IPS DF 6.9 (cell line): ENCODE measurements at regions not wholly inside any gene's neighbourhood (a gene's known extent, or its start where the extent isn't known, plus 50 kb on each side); places are given as distances from the start of the nearest gene placed in this dataset.

Source experiments
- DNase-seq: peaks from one replicate; pipeline ENCODE4 v3.0.0-alpha.2; 2013; ENCODE audit warnings: low read depth, low spot score
- H3K27ac ChIP-seq: one replicate; pipeline ENCODE4 v1.5.1; 2013; ENCODE audit warnings: low read length, control low read depth
- H3K27me3 ChIP-seq: 2 replicates; pipeline ENCODE4 v1.6.1; 2013; ENCODE audit warnings: mild to moderate bottlenecking, low read length; ENCODE audit not compliant: control insufficient read depth, insufficient read depth
- H3K36me3 ChIP-seq: 2 replicates; pipeline ENCODE4 v1.6.1; 2013; ENCODE audit warnings: low read length; ENCODE audit not compliant: control insufficient read depth, insufficient read depth
- H3K4me1 ChIP-seq: 2 replicates; pipeline ENCODE4 v1.6.1; 2013; ENCODE audit warnings: low read length; ENCODE audit not compliant: control insufficient read depth, insufficient read depth
- H3K4me3 ChIP-seq: 2 replicates; pipeline ENCODE4 v1.5.1; 2013; ENCODE audit warnings: mild to moderate bottlenecking, low read length
- H3K9me3 ChIP-seq: 2 replicates; pipeline ENCODE4 v1.6.1; 2013; ENCODE audit warnings: low read length, inconsistent platforms; ENCODE audit not compliant: control insufficient read depth, insufficient read depth
- WGBS: extraction: QIAGEN DNeasy Blood & Tissue Kit; methylation state at CpG from one replicate; pipeline ENCODE4 v1.1.7; 2013; ENCODE audit warnings: mixed read lengths, missing lambda C conversion rate; ENCODE audit not compliant: insufficient read length, insufficient coverage; 5-methylcytosine and 5-hydroxymethylcytosine counted together

DNA sequence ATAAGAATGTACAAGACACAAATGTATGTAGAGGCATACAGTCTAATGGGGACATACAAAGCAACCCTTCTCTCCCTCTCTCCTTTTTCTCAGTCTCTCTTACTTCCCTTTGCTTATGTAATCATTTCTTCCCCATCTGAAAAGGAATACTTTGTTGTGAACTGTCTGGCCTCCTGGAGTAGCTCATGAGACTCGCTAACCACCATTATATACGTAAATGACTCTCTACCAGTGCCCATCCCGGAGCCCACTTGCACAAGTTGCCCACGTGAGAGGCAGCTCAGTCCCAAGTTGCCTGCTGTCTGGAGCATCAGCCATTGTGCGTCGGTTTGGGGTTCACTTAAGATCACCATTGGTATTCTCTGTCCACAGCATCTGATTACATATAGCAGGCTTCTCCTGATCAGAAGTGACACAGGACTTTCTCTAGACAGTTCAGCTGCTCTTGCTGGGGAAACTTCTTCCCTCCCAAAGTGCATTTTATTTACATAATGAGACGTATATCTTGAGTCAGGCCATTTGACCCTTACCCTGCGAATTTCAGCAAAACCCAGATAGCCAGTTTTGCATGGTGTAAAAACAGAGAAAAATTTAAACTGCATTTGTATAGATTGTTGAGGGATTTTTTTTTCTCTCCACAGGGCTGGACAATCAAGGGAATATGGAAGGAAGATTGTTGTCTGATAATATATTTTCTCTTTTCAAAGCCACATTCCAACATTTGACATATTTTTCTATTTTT is 220.7 kb upstream of the EGLN3 start:
- H3K9me3 ChIP-seq: no peaks in the 10 kb centered on the region
- DNase-seq: no peak
- WGBS: no CpG with 5 or more reads among the region's 8 CpGs
- H3K27me3 ChIP-seq: no peaks in the 10 kb centered on the region
- no peak overlapping the region for H3K4me3 ChIP-seq
- H3K36me3 ChIP-seq: no peaks in the 10 kb centered on the region
- no peaks in the 10 kb centered on the region for H3K4me1 ChIP-seq
- H3K27ac ChIP-seq: no peak overlapping the region

DNA sequence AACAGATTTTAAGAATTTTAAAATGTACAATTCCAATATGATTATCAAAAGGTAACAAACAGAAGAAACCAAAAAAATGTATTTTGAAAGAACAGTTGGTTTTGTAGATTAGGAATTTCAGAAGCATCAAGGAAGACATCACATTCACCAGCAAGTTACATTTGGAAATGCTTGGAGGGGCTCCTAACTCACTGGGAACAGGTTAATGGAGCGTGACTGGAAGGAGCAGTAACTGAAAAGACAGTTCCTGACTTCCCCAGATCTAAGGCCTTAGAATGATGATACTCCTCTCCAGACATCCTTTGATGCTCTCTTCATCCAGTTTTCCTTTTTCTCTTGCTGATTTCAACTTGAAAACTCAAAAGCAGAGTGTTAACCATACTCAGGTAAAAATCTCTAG is 220.0 kb upstream of the EGLN3 start:
- DNase-seq: no peak
- H3K4me1 ChIP-seq: no peaks in the 10 kb centered on the region
- H3K36me3 ChIP-seq: no peaks in the 10 kb centered on the region
- no CpG with 5 or more reads among the region's 1 CpG for WGBS
- H3K27ac ChIP-seq: no peak overlapping the region
- H3K9me3 ChIP-seq: no peaks in the 10 kb centered on the region
- no peak overlapping the region for H3K4me3 ChIP-seq
- no peaks in the 10 kb centered on the region for H3K27me3 ChIP-seq

DNA sequence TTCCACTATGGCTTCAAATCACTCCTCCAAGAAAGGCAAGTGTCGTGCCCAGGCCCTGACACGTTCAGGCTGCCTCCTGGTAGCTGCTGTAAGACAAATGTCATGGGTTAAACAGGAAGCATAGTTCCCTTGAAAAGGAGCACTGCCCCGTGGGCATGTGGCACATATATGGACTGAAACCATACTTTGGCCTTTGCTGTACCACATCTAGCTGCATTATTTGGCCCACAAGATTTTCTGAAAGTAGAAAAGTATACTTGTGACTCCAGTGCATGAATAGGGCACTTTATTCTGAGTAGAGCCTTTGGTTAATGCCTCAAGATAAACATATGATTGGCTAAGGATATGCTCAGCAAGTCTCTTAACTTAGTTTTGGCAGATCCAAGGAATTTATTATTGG is 218.7 kb upstream of the EGLN3 start:
- Histone ChIP-seq H3K27ac (no peak overlapping the region), H3K4me3 (no peak overlapping the region), H3K36me3 (no peaks in the 10 kb centered on the region), H3K9me3 (no peaks in the 10 kb centered on the region), H3K4me1 (no peaks in the 10 kb centered on the region), H3K27me3 (no peaks in the 10 kb centered on the region)
- DNase-seq: no peak
- no CpG with 5 or more reads among the region's 3 CpGs for WGBS

- Histone ChIP-seq H3K27ac (no peak overlapping the region), H3K4me3 (no peak overlapping the region), H3K27me3 (no peaks in the 10 kb centered on the region), H3K4me1 (no peaks in the 10 kb centered on the region), H3K36me3 (no peaks in the 10 kb centered on the region), H3K9me3 (no peaks in the 10 kb centered on the region)
- no CpG with 5 or more reads among the region's 8 CpGs for WGBS
- DNase-seq: no peak
Observed at GRCh38 chr14:34168656-34169055, 217.8 kb upstream of the EGLN3 start.

DNA sequence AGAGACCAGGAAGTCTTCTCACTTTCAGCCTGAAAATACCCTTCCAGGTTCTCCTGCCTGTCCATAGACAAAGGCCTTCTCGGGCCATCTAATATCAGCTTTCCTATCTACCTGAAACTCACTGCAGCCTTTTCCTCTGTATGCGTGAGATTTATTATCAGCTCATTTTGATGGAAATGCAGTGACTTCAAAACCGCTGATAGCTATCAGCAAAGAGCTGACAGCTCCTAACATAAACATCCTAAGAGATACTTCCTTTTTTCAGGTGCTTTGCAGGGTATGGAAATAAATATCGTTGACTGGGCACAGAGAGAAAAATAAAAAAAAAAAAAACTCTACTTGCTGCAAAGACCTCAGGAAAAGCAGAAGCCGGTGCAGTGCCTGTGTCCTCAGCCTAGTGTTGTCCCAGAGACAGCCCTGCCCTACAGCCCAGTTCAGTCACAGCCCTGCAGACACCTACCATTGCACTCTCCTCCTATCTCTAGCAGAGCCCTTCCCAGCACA is 215.0 kb upstream of the EGLN3 start:
- Histone ChIP-seq H3K9me3 (no peaks in the 10 kb centered on the region), H3K4me3 (no peak overlapping the region), H3K27me3 (no peaks in the 10 kb centered on the region), H3K4me1 (no peaks in the 10 kb centered on the region), H3K36me3 (no peaks in the 10 kb centered on the region), H3K27ac (no peak overlapping the region)
- WGBS: no CpG with 5 or more reads among the region's 5 CpGs
- DNase-seq: no peak

- Histone ChIP-seq H3K4me1 (no peaks in the 10 kb centered on the region), H3K4me3 (no peak overlapping the region), H3K27ac (no peak overlapping the region), H3K27me3 (no peaks in the 10 kb centered on the region), H3K36me3 (no peaks in the 10 kb centered on the region), H3K9me3 (no peaks in the 10 kb centered on the region)
- no CpG with 5 or more reads among the region's 6 CpGs for WGBS
- DNase-seq: no peak
Observed at GRCh38 chr14:34164162-34164864, 213.4 kb upstream of the EGLN3 start.

DNA sequence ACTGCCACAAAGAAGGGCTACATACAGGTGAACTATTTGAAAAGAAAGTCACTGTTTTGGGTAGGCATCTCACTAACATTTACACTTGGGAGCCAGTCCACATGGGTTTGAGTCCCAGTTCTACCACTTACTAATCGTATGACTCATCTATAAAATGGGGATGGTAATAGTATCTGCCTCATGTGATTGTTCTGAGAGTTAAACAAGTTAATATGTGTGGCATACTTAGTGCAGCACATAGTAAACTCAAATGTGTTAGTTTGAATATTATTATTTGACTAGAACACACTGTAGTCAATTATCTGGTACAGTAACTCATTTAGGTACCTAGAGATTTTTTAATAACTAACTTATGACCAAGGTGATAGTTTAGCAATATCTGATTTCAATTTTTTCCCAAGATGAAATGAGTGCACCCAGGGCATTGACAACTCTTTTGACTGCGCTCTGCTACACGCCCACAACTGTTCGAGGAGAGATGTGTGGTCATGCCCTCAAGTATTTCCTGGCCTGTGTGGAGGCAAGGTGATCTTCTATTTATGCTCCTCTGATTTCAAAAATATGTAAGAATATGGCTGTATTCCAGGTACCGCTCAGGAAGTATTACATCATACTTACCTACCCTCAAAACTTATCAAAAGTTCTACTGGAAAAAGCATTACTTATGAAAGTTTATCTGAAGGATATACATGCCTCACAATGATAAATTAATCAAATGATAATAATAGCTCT is 210.6 kb upstream of the EGLN3 start:
- WGBS: no CpG with 5 or more reads among the region's 5 CpGs

GRCh38 chr14:34160619-34161018 is 209.7 kb upstream of the EGLN3 start:
- WGBS: no CpG with 5 or more reads among the region's 2 CpGs

More for the DNA sequence above, 210.6 kb upstream of the EGLN3 start:
- Histone ChIP-seq H3K4me3 (no peak overlapping the region), H3K36me3 (no peaks in the 10 kb centered on the region), H3K27ac (no peak overlapping the region), H3K27me3 (no peaks in the 10 kb centered on the region), H3K9me3 (no peaks in the 10 kb centered on the region), H3K4me1 (no peaks in the 10 kb centered on the region)
- no peak for DNase-seq

DNA sequence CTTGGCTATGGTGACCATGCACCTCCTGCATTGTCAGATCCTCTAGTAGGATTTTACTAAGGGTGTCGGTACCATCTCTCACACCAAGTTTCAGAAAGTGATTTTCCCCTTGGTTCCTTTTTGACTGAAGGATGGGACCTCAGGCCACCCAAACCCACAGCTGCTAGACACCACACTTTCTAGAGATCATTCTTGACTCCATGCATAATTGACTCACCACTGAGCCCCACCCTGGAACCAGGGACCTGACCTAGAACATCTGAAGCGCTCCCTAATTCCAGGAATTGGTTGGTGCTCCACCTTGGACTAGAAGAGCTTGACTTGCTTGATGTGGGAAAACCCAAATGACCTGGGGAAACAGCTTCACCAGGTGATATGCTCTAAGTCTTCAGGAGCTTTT is 206.8 kb upstream of the EGLN3 start:
- no peak overlapping the region for H3K4me3 ChIP-seq
- no peaks in the 10 kb centered on the region for H3K27me3 ChIP-seq
- WGBS: no CpG with 5 or more reads among the region's 2 CpGs
- no peaks in the 10 kb centered on the region for H3K4me1 ChIP-seq
- H3K27ac ChIP-seq: no peak overlapping the region
- H3K9me3 ChIP-seq: no peaks in the 10 kb centered on the region
- H3K36me3 ChIP-seq: no peaks in the 10 kb centered on the region
- no peak for DNase-seq

More at GRCh38 chr14:34160619-34161018, 209.7 kb upstream of the EGLN3 start:
- Histone ChIP-seq H3K27me3 (no peaks in the 10 kb centered on the region), H3K4me3 (no peak overlapping the region), H3K27ac (no peak overlapping the region), H3K36me3 (no peaks in the 10 kb centered on the region), H3K9me3 (no peaks in the 10 kb centered on the region), H3K4me1 (no peaks in the 10 kb centered on the region)
- DNase-seq: no peak

DNA sequence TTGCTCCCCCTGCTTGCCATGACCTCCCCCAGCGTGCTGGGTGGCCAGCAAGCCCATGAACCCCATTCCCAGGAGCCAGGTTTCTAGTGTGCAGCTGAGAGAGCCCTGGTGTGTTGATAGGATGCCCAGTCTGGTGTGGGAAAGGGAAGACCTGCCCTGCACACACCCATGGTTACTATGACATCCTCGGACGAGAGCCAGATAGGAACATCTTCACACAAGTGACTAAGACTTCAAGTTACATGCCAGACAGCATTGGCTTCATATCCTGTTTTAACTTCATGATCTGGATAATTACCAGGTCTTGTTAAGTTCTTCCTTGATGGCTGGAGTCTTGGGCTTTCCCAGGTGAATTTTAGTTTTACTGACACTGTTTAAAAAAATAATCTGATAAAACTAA is 196.6 kb upstream of the EGLN3 start:
- Histone ChIP-seq H3K27ac (no peak overlapping the region), H3K9me3 (no peaks in the 10 kb centered on the region), H3K27me3 (no peaks in the 10 kb centered on the region), H3K4me1 (no peaks in the 10 kb centered on the region), H3K36me3 (no peaks in the 10 kb centered on the region), H3K4me3 (no peak overlapping the region)
- no peak for DNase-seq
- no CpG with 5 or more reads among the region's 3 CpGs for WGBS
